ENCODE measurements at regions not wholly inside any gene's neighbourhood (a gene's known extent, or its start where the extent isn't known, plus 50 kb on each side); places are given as distances from the start of the nearest gene placed in this dataset.
"Not testable (repeated sequence)": the region's sequence is repeated elsewhere in the genome, so short reads cannot be mapped to it uniquely, and the experiment has no call there.

DNA sequence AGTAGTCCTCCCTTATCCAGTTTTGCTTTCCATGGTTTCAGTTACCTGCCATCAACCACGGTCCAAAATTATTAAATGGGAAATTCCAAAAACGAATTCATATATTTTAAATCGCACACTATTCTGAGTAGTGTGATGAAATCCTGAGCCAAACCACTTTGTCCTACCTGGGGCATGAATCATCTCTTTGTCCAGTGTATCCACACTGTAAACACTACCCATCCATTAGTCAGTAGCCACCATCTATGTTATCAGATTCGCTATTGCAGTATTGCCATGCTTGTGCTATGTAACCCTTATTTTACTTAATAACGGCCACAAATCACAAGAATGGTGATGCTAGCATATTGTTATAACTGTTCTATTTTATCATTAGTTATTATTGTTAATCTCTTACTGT is 704.6 kb downstream of the SMARCA1 start:
- no peak for DNase-seq (ENCODE audit: low read depth, low spot score)
- H3K27ac ChIP-seq: no peak overlapping the region

- no peak overlapping the region for H3K27ac ChIP-seq
- no peak for DNase-seq (ENCODE audit: low read depth, low spot score)
Observed at GRCh38 chrX:128816919-128817318, 706.4 kb downstream of the SMARCA1 start.

GRCh38 chrX:128807367-128807766 is 715.9 kb downstream of the SMARCA1 start:
- no peak overlapping the region for H3K27ac ChIP-seq
- DNase-seq (ENCODE audit: low read depth, low spot score): no peak

DNA sequence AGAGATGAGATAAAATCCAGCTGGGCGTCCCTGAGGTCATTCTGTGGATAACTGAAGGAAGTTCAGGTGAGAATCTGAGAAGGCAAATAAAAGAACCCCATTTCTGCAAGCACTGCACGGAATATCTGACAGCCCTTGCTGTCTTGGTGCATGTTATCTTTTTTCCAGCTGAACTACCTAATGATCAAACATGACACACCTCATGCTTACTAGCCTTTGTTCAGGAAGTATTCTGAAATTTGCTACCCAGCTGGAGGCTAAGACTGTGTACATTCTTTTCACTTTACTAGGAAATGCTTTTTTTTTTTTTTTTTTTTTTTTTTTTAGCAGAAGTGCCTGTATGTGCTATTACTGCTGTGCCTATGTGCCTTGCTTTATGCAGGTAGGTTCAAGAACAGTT is 718.1 kb downstream of the SMARCA1 start:
- no peak overlapping the region for H3K27ac ChIP-seq
- DNase-seq (ENCODE audit: low read depth, low spot score): no peak

GRCh38 chrX:128804828-128805227 is 718.5 kb downstream of the SMARCA1 start:
- H3K27ac ChIP-seq: no peak overlapping the region
- no peak for DNase-seq (ENCODE audit: low read depth, low spot score)

- no peak overlapping the region for H3K27ac ChIP-seq
- DNase-seq (ENCODE audit: low read depth, low spot score): no peak
Observed at GRCh38 chrX:128800138-128800537, 723.2 kb downstream of the SMARCA1 start.

DNA sequence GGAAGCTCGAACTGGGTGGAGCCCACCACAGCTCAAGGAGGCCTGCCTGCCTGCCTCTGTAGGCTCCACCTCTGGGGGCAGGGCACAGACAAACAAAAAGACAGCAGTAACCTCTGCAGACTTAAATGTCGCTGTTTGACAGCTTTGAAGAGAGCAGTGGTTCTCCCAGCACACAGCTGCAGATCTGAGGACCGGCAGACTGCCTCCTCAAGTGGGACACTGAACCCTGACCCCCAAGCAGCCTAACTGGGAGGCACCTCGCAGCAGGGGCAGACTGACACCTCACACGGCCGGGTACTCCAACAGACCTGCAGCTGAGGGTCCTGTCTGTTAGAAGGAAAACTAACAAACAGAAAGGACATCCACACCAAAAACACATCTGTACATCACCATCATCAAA is 730.9 kb upstream of the ACTRT1 start:
- not testable (repeated sequence) for H3K27ac ChIP-seq; DNase-seq (ENCODE audit: low read depth, low spot score)

DNA sequence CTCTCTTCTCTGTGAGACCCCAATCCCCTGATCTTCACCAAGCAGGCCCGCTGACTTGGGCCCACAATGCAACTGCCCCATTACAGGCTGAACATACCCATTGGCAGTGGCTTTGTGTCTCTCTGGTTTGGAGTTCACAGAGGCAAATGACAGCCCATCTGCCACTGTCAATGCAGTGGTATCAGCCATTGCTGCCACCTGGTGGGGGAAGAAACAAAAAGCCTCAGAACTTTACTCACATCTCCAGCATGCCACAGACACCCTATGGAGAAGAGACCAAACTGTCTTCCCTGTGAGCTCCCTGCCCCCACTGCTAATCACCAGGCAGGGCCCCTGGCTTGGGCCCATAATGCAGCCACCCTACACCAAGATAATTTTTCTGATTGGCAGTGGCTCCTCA is 729.3 kb upstream of the ACTRT1 start:
- DNase-seq (ENCODE audit: low read depth, low spot score): no peak
- no peak overlapping the region for H3K27ac ChIP-seq

DNA sequence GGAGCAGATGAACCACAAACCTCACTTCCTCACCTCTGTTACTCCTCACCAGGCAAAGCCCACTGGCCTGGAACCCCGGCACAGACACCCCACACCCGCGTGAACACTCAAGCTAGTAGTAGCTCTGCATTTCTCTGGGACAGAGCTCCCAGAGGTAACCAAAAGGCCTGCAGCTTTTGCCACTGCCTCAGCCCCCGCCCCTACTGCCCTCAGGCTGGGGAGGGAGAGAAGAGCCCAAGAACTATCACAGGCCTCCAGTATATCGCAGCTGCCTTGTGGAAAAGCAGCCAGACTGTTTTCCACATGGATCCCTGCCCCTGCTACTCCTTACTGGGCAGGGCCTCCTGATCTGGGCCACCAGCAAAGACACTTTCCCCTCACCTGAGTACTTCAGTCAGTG is 728.7 kb upstream of the ACTRT1 start:
- H3K27ac ChIP-seq: no peak overlapping the region
- no peak for DNase-seq (ENCODE audit: low read depth, low spot score)

DNA sequence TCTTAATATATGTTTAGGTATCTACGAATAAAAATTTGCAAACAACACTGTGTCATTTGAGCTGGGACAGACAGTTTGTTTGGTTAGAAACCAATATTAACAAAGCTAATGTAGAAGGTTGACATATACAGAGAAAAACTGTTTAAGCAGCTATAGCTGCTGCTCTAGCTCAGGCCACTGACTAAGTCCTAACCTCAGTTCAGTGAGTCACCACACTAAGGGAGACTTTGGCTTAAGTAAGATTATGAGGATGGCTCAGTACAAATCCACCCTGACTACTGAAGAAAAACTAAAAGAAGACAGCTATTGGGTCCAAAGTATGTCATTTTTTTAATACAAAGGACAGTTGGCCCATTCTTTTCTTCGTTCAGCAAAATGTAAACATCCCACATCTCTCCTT is 717.3 kb upstream of the ACTRT1 start:
- no peak overlapping the region for H3K27ac ChIP-seq
- no peak for DNase-seq (ENCODE audit: low read depth, low spot score)

DNA sequence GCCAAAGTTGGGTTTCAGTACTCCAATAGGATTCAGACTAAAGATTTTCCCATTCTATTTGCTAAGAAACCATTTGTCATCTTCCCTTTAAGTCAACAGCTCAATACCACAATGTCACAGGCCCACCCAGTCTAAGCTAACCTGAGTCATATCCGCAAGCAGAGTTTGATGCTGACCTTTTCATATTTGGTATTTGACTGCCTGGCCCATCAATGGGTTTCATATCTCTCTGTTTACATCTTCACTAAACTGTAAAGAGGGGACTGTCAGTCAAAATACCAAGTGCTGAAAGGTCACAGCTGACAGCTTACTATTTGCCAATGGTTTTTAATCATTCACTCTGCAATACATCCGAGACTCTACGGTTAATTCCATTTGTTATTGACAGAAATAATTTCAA is 707.5 kb upstream of the ACTRT1 start:
- H3K27ac ChIP-seq: no peak overlapping the region
- no peak for DNase-seq (ENCODE audit: low read depth, low spot score)

DNA sequence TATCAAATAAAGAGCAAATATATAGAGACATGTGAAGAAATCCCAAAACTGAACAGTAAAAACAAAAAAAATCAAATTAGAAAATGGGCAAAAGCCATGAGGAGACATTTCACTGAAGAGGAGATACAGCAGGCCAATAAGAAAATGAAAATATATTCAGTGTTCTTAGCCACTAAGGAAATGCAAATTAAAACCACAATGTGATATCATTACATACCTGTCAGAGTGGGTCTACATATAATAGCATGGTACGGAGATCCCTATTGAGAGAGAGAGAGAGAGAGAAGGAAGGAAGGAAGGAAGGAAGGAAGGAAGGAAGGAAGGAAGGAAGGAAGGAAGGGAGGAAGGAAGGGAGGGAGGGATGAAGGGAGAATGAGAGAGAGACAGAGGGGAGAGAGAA is 707.0 kb upstream of the ACTRT1 start:
- no peak for DNase-seq (ENCODE audit: low read depth, low spot score)
- H3K27ac ChIP-seq: no peak overlapping the region

DNA sequence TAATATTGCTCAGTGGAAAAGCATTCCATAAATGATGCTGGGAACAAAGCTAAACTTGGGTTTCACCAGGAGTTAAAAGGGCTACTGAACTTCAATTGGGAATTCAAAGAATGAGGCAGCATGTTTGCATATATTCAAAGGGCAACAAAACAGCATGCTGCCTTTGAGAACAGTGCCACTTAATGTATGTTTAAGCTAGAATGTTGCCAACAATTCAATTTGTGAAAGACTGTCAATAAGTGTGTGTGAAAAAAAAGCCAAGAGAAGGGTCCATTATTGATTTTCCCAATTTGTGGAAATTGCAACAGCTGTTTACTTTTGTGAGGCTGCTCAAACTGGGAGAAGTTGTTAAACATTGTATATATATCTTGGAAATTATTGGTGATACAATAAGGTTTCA is 701.9 kb upstream of the ACTRT1 start:
- no peak overlapping the region for H3K27ac ChIP-seq
- no peak for DNase-seq (ENCODE audit: low read depth, low spot score)

DNA sequence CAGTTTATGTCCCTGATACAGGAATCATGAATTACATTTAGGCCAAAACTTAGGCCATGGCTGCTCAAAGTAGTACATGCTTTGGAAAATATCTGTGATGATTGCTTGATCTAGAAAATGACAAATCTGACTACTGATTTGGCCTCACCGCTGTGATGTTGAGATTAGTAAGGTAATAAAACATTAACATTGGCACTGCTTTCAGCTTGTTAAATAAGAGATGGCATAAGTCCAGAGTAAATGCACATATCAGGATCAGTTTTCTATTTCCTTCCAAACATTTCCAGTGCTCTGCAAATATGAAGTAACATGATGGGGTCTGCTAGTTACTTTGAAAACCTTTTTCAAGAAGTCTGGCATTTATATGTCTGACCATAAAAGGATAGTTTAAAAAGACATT is 687.3 kb upstream of the ACTRT1 start:
- no peak for DNase-seq (ENCODE audit: low read depth, low spot score)
- H3K27ac ChIP-seq: no peak overlapping the region

GRCh38 chrX:128728943-128729342 is 676.7 kb upstream of the ACTRT1 start:
- H3K27ac ChIP-seq: no peak overlapping the region
- DNase-seq (ENCODE audit: low read depth, low spot score): no peak

- no peak overlapping the region for H3K27ac ChIP-seq
Observed at GRCh38 chrX:128717635-128718578, 665.7 kb upstream of the ACTRT1 start.

GRCh38 chrX:128714425-128714824 is 662.2 kb upstream of the ACTRT1 start:
- DNase-seq (ENCODE audit: low read depth, low spot score): no peak
- no peak overlapping the region for H3K27ac ChIP-seq

More at GRCh38 chrX:128717635-128718578, 665.7 kb upstream of the ACTRT1 start:
- no peak for DNase-seq (ENCODE audit: low read depth, low spot score)

- no peak overlapping the region for H3K27ac ChIP-seq
- no peak for DNase-seq (ENCODE audit: low read depth, low spot score)
Observed at GRCh38 chrX:128699716-128700285, 647.6 kb upstream of the ACTRT1 start.

DNA sequence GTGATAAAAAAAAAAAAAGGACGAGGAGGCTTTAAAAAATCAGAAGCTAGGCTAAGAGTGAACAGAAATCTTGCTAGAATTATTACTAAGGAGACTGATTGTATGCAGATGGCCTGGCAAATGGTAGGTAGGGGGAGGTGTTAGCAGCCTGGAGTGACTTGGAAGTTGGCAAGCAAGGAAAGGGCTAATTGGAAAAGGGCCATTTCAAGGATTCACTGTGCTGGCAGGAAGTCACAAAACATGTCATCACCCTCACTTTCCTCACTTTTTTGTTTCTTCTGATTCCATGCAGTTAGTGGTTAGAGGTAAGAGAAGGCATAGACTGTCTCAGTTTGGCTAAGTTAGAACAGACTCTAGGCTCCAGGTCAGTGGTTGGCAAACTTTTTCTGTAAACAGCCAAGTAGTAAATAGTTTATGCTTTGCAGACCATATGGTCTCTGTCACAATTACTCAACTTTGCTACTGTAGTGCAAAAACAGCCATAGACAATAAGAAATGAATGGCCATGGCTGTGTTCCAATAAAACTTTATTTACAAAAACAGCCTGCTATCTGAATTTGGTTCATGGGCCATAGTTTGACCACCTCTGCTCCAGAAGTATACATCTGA is 646.5 kb upstream of the ACTRT1 start:
- no peak overlapping the region for H3K27ac ChIP-seq
- no peak for DNase-seq (ENCODE audit: low read depth, low spot score)

- DNase-seq (ENCODE audit: low read depth, low spot score): no peak
- H3K27ac ChIP-seq: no peak overlapping the region
Observed at GRCh38 chrX:128691872-128692271, 639.7 kb upstream of the ACTRT1 start.

GRCh38 chrX:128685387-128685786 is 633.2 kb upstream of the ACTRT1 start:
- H3K27ac ChIP-seq: no peak overlapping the region
- no peak for DNase-seq (ENCODE audit: low read depth, low spot score)
